GM21423 (cell line): ENCODE measurements at regions not wholly inside any gene's neighbourhood (a gene's known extent, or its start where the extent isn't known, plus 50 kb on each side); places are given as distances from the start of the nearest gene placed in this dataset.

Experiments used
- ATAC-seq: cut with Tn5 transposase; IDR thresholded peaks from one replicate; pipeline ENCODE4 v1.9.1; 2021; ENCODE audit warnings: mild to moderate bottlenecking, moderate library complexity; ENCODE audit not compliant: unreplicated experiment

GRCh38 chr6:87815449-87815848 is 113.4 kb upstream of the AKIRIN2 start:
- ATAC-seq = no peak

- no peak for ATAC-seq
Measured at GRCh38 chr6:87808005-87808757, 106.1 kb upstream of the AKIRIN2 start.

- ATAC-seq = peak; percentile 78
Measured at GRCh38 chr6:87807475-87807874, 105.4 kb upstream of the AKIRIN2 start.

GRCh38 chr6:87806635-87807034 is 104.6 kb upstream of the AKIRIN2 start:
- ATAC-seq = no peak

- ATAC-seq = no peak
Measured at GRCh38 chr6:87806099-87806498, 104.1 kb upstream of the AKIRIN2 start.

- ATAC-seq = no peak
Measured at GRCh38 chr6:87803791-87804190, 101.8 kb upstream of the AKIRIN2 start.

- ATAC-seq = peak; percentile 27
Measured at GRCh38 chr6:87799651-87800050, 97.6 kb upstream of the AKIRIN2 start.

GRCh38 chr6:87798393-87799278 is 96.6 kb upstream of the AKIRIN2 start:
- peak; percentile 37 for ATAC-seq

- ATAC-seq = no peak
Measured at GRCh38 chr6:87794922-87795885, 93.2 kb upstream of the AKIRIN2 start.

- ATAC-seq = no peak
Measured at GRCh38 chr6:87793315-87793714, 91.3 kb upstream of the AKIRIN2 start.

- no peak for ATAC-seq
Measured at GRCh38 chr6:87791982-87792381, 89.9 kb upstream of the AKIRIN2 start.

- ATAC-seq = no peak
Measured at GRCh38 chr6:87791485-87791884, 89.5 kb upstream of the AKIRIN2 start.

- no peak for ATAC-seq
Measured at GRCh38 chr6:87791029-87791428, 89.0 kb upstream of the AKIRIN2 start.

- ATAC-seq = no peak
Measured at GRCh38 chr6:87789900-87790290, 87.9 kb upstream of the AKIRIN2 start.

- no peak for ATAC-seq
Measured at GRCh38 chr6:87789198-87789899, 87.3 kb upstream of the AKIRIN2 start.

- no peak for ATAC-seq
Measured at GRCh38 chr6:87788141-87788540, 86.1 kb upstream of the AKIRIN2 start.

GRCh38 chr6:87785229-87785862 is 83.3 kb upstream of the AKIRIN2 start:
- no peak for ATAC-seq

GRCh38 chr6:87784690-87785089 is 82.7 kb upstream of the AKIRIN2 start:
- no peak for ATAC-seq

GRCh38 chr6:87784051-87784450 is 82.0 kb upstream of the AKIRIN2 start:
- no peak for ATAC-seq

- ATAC-seq = no peak
Measured at GRCh38 chr6:87779542-87779941, 77.5 kb upstream of the AKIRIN2 start.
